Neural crest cell (in vitro differentiated cells): ENCODE measurements at regions not wholly inside any gene's neighbourhood (a gene's known extent, or its start where the extent isn't known, plus 50 kb on each side); places are given as distances from the start of the nearest gene placed in this dataset.

ENCODE experiments used
- DNase-seq: peaks from one replicate; pipeline ENCODE4 v3.0.0; 2021; ENCODE audit warnings: low read depth, mixed read lengths, low spot score
- H3K27ac Mint-ChIP-seq: one replicate; pipeline ENCODE4 v1.8.0; 2021; ENCODE audit warnings: mild to moderate bottlenecking, mixed read lengths; ENCODE audit not compliant: unreplicated experiment
- H3K27me3 Mint-ChIP-seq: 2 replicates; pipeline ENCODE4 v1.8.0; 2021; ENCODE audit warnings: low read depth, mild to moderate bottlenecking, mixed read lengths
- H3K36me3 Mint-ChIP-seq: 2 replicates; pipeline ENCODE4 v1.8.0; 2021; ENCODE audit warnings: low read depth, mild to moderate bottlenecking, mixed read lengths
- H3K4me1 Mint-ChIP-seq: 2 replicates; pipeline ENCODE4 v1.8.0; 2021; ENCODE audit warnings: mixed read lengths
- H3K4me3 Mint-ChIP-seq: one replicate; pipeline ENCODE4 v1.8.0; 2021; ENCODE audit warnings: mild to moderate bottlenecking, mixed read lengths
- H3K9me3 Mint-ChIP-seq: 2 replicates; pipeline ENCODE4 v1.8.0; 2021; ENCODE audit warnings: mixed read lengths
- CTCF ChIP-seq: fragments of 200-600 bp; sonication (generic); conservative IDR thresholded peaks from 2 replicates; pipeline ENCODE4 v1.5.0; 2021; ENCODE audit warnings: antibody characterized with exemption, mild to moderate bottlenecking

DNA sequence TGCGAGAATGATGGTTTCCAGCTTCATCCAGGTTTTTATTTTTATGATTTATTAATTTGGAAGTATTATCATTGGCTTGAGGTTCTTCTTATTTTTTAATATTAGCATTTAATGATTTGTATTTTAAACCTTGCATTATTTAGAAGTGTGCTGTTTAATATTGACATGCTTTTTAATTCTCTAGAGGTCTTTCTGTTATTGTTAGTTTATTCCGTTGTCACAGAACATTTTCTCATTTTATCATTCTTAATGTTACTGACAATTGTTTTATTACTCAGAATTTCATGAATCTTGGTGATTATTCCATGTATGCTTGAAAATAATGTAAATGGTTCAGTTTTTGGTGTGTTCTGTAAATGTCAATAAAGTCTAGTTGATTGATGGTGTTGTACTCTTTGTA lies 463.5 kb upstream of the NOVA1 start:
- Mint-ChIP-seq H3K4me3 (no peak overlapping the region), H3K4me1 (no peaks in the 10 kb centered on the region), H3K36me3 (no peaks in the 10 kb centered on the region), H3K27me3 (no peaks in the 10 kb centered on the region), H3K27ac (no peak overlapping the region), H3K9me3 (no peaks in the 10 kb centered on the region)
- no peak for TF ChIP-seq CTCF
- DNase-seq: no peak

DNA sequence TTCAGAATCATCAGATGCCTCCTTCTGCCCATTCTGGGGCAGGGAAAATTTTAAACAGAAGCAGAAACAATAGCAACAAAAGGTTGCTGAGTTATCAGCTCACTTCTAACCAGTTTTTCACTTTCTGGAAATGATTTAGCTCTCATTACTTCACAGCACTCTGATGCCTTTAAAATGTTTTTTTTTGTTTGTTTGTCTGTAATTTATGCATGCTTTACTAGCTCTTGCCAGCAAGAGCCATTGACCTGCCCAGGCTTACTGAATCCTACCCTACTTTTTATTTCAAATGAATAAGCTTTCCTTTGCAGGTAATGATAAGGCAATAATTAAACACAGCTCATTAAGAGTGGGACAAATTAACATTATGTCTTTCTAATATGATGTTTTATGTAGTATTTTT lies 466.1 kb upstream of the NOVA1 start:
- no peak for TF ChIP-seq CTCF
- Mint-ChIP-seq H3K4me1 (no peaks in the 10 kb centered on the region), H3K27me3 (no peaks in the 10 kb centered on the region), H3K4me3 (no peak overlapping the region), H3K9me3 (no peaks in the 10 kb centered on the region), H3K27ac (no peak overlapping the region), H3K36me3 (no peaks in the 10 kb centered on the region)
- DNase-seq: no peak

- no peak for DNase-seq
- Mint-ChIP-seq H3K27me3 (no peaks in the 10 kb centered on the region), H3K9me3 (no peaks in the 10 kb centered on the region), H3K27ac (no peak overlapping the region), H3K4me1 (no peaks in the 10 kb centered on the region), H3K4me3 (no peak overlapping the region), H3K36me3 (no peaks in the 10 kb centered on the region)
- TF ChIP-seq CTCF: no peak
Measured at GRCh38 chr14:27065886-27066285, 468.1 kb upstream of the NOVA1 start.

DNA sequence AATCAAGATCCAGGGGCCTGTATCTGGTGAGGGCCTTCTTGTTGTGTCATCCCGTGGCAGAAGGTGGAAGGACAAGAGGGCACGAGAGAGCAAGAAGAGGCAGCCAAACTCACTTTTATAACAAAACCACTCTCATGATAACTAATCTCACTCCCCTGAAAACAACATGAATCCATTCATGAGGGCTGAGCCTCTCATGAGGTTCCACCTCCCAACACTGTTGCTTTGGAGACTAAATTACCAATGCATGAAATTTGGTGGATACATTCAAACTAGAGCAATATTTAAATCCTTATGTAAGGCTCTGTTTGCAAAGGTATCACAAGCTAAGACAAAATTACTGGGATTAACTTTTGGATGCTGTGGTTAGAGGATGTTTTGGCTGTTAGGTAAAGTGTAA lies 470.1 kb upstream of the NOVA1 start:
- Mint-ChIP-seq H3K27ac (no peak overlapping the region), H3K9me3 (no peaks in the 10 kb centered on the region), H3K4me3 (no peak overlapping the region), H3K4me1 (no peaks in the 10 kb centered on the region), H3K27me3 (no peaks in the 10 kb centered on the region), H3K36me3 (no peaks in the 10 kb centered on the region)
- TF ChIP-seq CTCF: no peak
- no peak for DNase-seq

DNA sequence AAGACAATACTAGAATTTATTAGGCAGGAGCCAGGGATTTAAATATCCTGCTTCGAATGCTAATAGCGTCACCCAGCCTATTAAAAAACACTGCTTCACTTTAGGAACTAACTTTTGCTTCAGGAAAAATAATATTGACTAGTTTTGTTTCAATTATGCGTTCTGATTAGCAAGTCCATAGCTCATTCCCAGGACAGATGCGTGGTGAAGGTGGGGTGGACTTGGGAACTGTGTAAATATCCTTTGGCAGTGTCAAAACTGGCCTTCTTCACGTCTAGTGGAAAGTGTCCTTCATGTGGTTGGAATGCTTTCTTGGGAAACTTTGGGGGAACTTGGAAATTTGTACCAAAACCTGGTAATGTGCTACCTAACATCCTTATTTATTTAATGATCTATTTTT lies 474.8 kb upstream of the NOVA1 start:
- no peaks in the 10 kb centered on the region for H3K36me3 Mint-ChIP-seq
- no peak for TF ChIP-seq CTCF
- H3K27me3 Mint-ChIP-seq: no peaks in the 10 kb centered on the region
- H3K27ac Mint-ChIP-seq: no peak overlapping the region
- H3K4me1 Mint-ChIP-seq: peaks cover 4% of the 10 kb centered on the region
- no peak for DNase-seq
- H3K9me3 Mint-ChIP-seq: no peaks in the 10 kb centered on the region
- H3K4me3 Mint-ChIP-seq: no peak overlapping the region

- no peak for TF ChIP-seq CTCF
- Mint-ChIP-seq H3K27me3 (no peaks in the 10 kb centered on the region), H3K27ac (no peak overlapping the region), H3K36me3 (no peaks in the 10 kb centered on the region), H3K4me3 (no peak overlapping the region), H3K4me1 (peaks cover 4% of the 10 kb centered on the region), H3K9me3 (no peaks in the 10 kb centered on the region)
- DNase-seq: no peak
Measured at GRCh38 chr14:27075503-27075902, 477.7 kb upstream of the NOVA1 start.
